CD8-positive, alpha-beta memory T cell (primary cell): ENCODE measurements at regions not wholly inside any gene's neighbourhood (a gene's known extent, or its start where the extent isn't known, plus 50 kb on each side); places are given as distances from the start of the nearest gene placed in this dataset.

ENCODE experiments used
- CTCF ChIA-PET: fragments of 350-600 bp; sonication (Branson Sonifier 250); formaldehyde crosslinking; loops from one replicate; lab custom pipeline; 2021; ENCODE audit warnings: antibody characterized with exemption; lab: Charles Lee
- POLR2A ChIA-PET: fragments of 350-600 bp; sonication (Branson Sonifier 250); formaldehyde crosslinking; loops from one replicate; lab custom pipeline; 2021; ENCODE audit warnings: antibody characterized with exemption; lab: Charles Lee
- DNase-seq, 5 donors: peaks; one replicate each; pipeline versions ENCODE4 v3.0.0 to v3.0.0-alpha.2; 2020 to 2022; ENCODE audit warnings: mixed read lengths in 1 of 5
- H3K27ac ChIP-seq: one replicate; pipeline ENCODE4 v1.7.0; 2013; ENCODE audit warnings: low read depth, mild to moderate bottlenecking, low read length, moderate library complexity
- H3K27me3 ChIP-seq: 2 replicates; pipeline ENCODE4 v1.7.0; 2013; ENCODE audit warnings: low read length, mild to moderate bottlenecking; ENCODE audit not compliant: insufficient read depth, poor library complexity, severe bottlenecking
- H3K36me3 ChIP-seq: 2 replicates; pipeline ENCODE4 v1.7.0; 2013; ENCODE audit warnings: mild to moderate bottlenecking, low read length, moderate library complexity; ENCODE audit not compliant: insufficient read depth
- H3K4me1 ChIP-seq: 2 replicates; pipeline ENCODE4 v1.7.0; 2013; ENCODE audit warnings: mild to moderate bottlenecking, low read length, moderate library complexity; ENCODE audit not compliant: insufficient read depth
- H3K4me3 ChIP-seq: 2 replicates; pipeline ENCODE4 v1.7.0; 2013; ENCODE audit warnings: mild to moderate bottlenecking, low read length
- H3K9me3 ChIP-seq: 2 replicates; pipeline ENCODE4 v1.7.0; 2013; ENCODE audit warnings: mild to moderate bottlenecking, low read length
- H3K27ac Mint-ChIP-seq, 8 donors: one replicate each; pipeline ENCODE4 v1.8.0; 2020 to 2021; ENCODE audit warnings: mixed read lengths in 8 of 8, mild to moderate bottlenecking in 6 of 8, inconsistent platforms in 3 of 8, moderate library complexity in 3 of 8
- H3K27me3 Mint-ChIP-seq, 2 donors: one replicate each; pipeline ENCODE4 v1.8.0; 2020 to 2021; ENCODE audit warnings: mixed read lengths in 2 of 2, mild to moderate bottlenecking in 1 of 2, moderate library complexity in 1 of 2
- H3K36me3 Mint-ChIP-seq, 3 donors: one replicate each; pipeline ENCODE4 v1.8.0; 2020 to 2021; ENCODE audit warnings: mixed read lengths in 3 of 3, inconsistent platforms in 1 of 3, mild to moderate bottlenecking in 1 of 3
- H3K4me1 Mint-ChIP-seq, 3 donors: one replicate each; pipeline ENCODE4 v1.8.0; 2020 to 2021; ENCODE audit warnings: mixed read lengths in 3 of 3, inconsistent platforms in 1 of 3, mild to moderate bottlenecking in 1 of 3
- H3K4me3 Mint-ChIP-seq, 7 donors: one replicate each; pipeline ENCODE4 v1.8.0; 2020 to 2021; ENCODE audit warnings: mixed read lengths in 7 of 7, mild to moderate bottlenecking in 6 of 7, moderate library complexity in 4 of 7, inconsistent platforms in 2 of 7
- H3K9me3 Mint-ChIP-seq, 5 donors: one replicate each; pipeline ENCODE4 v1.8.0; 2020 to 2022; ENCODE audit warnings: mixed read lengths in 5 of 5, mild to moderate bottlenecking in 3 of 5, moderate library complexity in 2 of 5, inconsistent platforms in 1 of 5

GRCh38 chr18:46426021-46426678 is 230.9 kb downstream of the LOXHD1 start:
- H3K4me3 ChIP-seq = no peak overlapping the region
- ChIA-PET POLR2A (no interaction called here), CTCF (no interaction called here)
- Mint-ChIP-seq H3K27ac (peak overlapping the region in 2 of 8 donors; percentile 18 to 26), H3K4me1 (peaks cover 0 to 8% (median 4%) of the 10 kb centered on the region in 3 donors), H3K9me3 (peaks cover 0 to 1% (median 0%) of the 10 kb centered on the region in 5 donors), H3K27me3 (peaks cover 3 to 4% of the 10 kb centered on the region in 2 donors), H3K36me3 (no peaks in the 10 kb centered on the region), H3K4me3 (no peak overlapping the region)
- H3K27me3 ChIP-seq = no peaks in the 10 kb centered on the region
- H3K36me3 ChIP-seq = no peaks in the 10 kb centered on the region
- no peaks in the 10 kb centered on the region for H3K9me3 ChIP-seq
- no peak for DNase-seq
- no peak overlapping the region for H3K27ac ChIP-seq
- H3K4me1 ChIP-seq = no peaks in the 10 kb centered on the region

GRCh38 chr18:46426679-46427047 is 230.4 kb downstream of the LOXHD1 start:
- H3K36me3 Mint-ChIP-seq = no peaks in the 10 kb centered on the region
- peaks cover 0 to 6% (median 4%) of the 10 kb centered on the region in 3 donors for H3K4me1 Mint-ChIP-seq
- Histone ChIP-seq H3K4me1 (no peaks in the 10 kb centered on the region), H3K27ac (no peak overlapping the region), H3K4me3 (no peak overlapping the region), H3K36me3 (no peaks in the 10 kb centered on the region), H3K27me3 (no peaks in the 10 kb centered on the region), H3K9me3 (no peaks in the 10 kb centered on the region)
- peaks cover 4 to 5% of the 10 kb centered on the region in 2 donors for H3K27me3 Mint-ChIP-seq
- peak overlapping the region in 1 of 8 donors; percentile 26 for H3K27ac Mint-ChIP-seq
- POLR2A ChIA-PET = no interaction called here
- no peak for DNase-seq
- H3K4me3 Mint-ChIP-seq = no peak overlapping the region
- peaks cover 0 to 1% (median 0%) of the 10 kb centered on the region in 5 donors for H3K9me3 Mint-ChIP-seq
- CTCF ChIA-PET = no interaction called here
